Spleen (tissue), 11 donors: ENCODE measurements at regions not wholly inside any gene's neighbourhood (a gene's known extent, or its start where the extent isn't known, plus 50 kb on each side); places are given as distances from the start of the nearest gene placed in this dataset.
"Not testable (repeated sequence)": the region's sequence is repeated elsewhere in the genome, so short reads cannot be mapped to it uniquely, and the experiment has no call there.

ENCODE experiments used
- DNase-seq: peaks from one replicate; pipeline ENCODE4 v3.0.0-alpha.2; 2020
- H3K27ac ChIP-seq, 8 donors: fragments of 200-600 bp; sonication (generic) in 7 of 8; 1 replicate in 4 of 8; 2 replicates in 4 of 8; pipeline versions ENCODE4 v1.5.0 to v1.8.0; 2016 to 2021; ENCODE audit warnings: inconsistent platforms in 4 of 8, mild to moderate bottlenecking in 4 of 8, moderate library complexity in 1 of 8
- H3K27me3 ChIP-seq, 7 donors: fragments of 200-600 bp; sonication (generic) in 6 of 7; replicated peaks in 1 of 7; 1 replicate in 4 of 7; 2 replicates in 3 of 7; pipeline versions ENCODE4 v1.5.0 to v1.8.0; 2016 to 2021; ENCODE audit warnings: inconsistent platforms in 3 of 7, mild to moderate bottlenecking in 1 of 7
- H3K36me3 ChIP-seq, 6 donors: fragments of 200-600 bp; sonication (generic) in 5 of 6; 1 replicate in 4 of 6; 2 replicates in 2 of 6; pipeline versions ENCODE4 v1.5.0 to v1.8.0; 2016 to 2021; ENCODE audit warnings: inconsistent platforms in 2 of 6
- H3K4me1 ChIP-seq, 6 donors: fragments of 200-600 bp; sonication (generic) in 5 of 6; 1 replicate in 3 of 6; 2 replicates in 3 of 6; pipeline versions ENCODE4 v1.5.0 to v1.8.0; 2016 to 2021; ENCODE audit warnings: inconsistent platforms in 3 of 6
- H3K4me3 ChIP-seq, 8 donors: fragments of 200-600 bp; sonication (generic) in 7 of 8; 1 replicate in 4 of 8; 2 replicates in 4 of 8; pipeline versions ENCODE4 v1.5.0 to v1.8.0; 2016 to 2021; ENCODE audit warnings: inconsistent platforms in 4 of 8, mild to moderate bottlenecking in 4 of 8, moderate library complexity in 2 of 8
- H3K9me3 ChIP-seq, 8 donors: fragments of 200-600 bp; sonication (generic) in 7 of 8; 1 replicate in 4 of 8; 2 replicates in 4 of 8; pipeline versions ENCODE4 v1.5.0 to v1.8.0; 2016 to 2021; ENCODE audit warnings: inconsistent platforms in 4 of 8
- POLR2A ChIP-seq, 3 donors: fragments of 450-650 bp; IDR thresholded peaks; one replicate each; pipeline ENCODE4 v1.5.1; 2017; ENCODE audit warnings: antibody characterized with exemption in 3 of 3, mild to moderate bottlenecking in 1 of 3
- POLR2AphosphoS5 ChIP-seq, 3 donors: sonication (generic); formaldehyde crosslinking; IDR thresholded peaks; one replicate each; pipeline ENCODE4 v1.5.1; 2017; ENCODE audit warnings: antibody characterized with exemption in 3 of 3
- WGBS, 5 donors: extraction: QIAGEN DNeasy Blood & Tissue Kit in 3 of 5; methylation state at CpG; one replicate each; pipeline versions ENCODE4 v1.1.5 to v1.1.7; 2013 to 2018; 5-methylcytosine and 5-hydroxymethylcytosine counted together
- intact Hi-C: fragments of 100-400 bp; cut with DNase I; formaldehyde crosslinking; loops from one replicate; pipeline ENCODE4 v1.15.0; 2023; ENCODE audit warnings: low total_unique reads
- TF ChIP-seq, protein P1 (sequence below), 11 experiments: fragments of 200-600 bp in 7 of 11; fragments of 450-650 bp in 4 of 11; sonication (generic) in 4 of 11; IDR thresholded peaks in 8 of 11; conservative IDR thresholded peaks in 3 of 11; 1 replicate in 7 of 11; 2 replicates in 4 of 11; pipeline versions ENCODE4 v1.4.0 to v1.8.0; 2016 to 2021; ENCODE audit warnings: antibody characterized with exemption in 11 of 11, inconsistent platforms in 4 of 11, mild to moderate bottlenecking in 1 of 11
- donor health status: healthy with polysubstance abuse.
- donor health status: DM: no; HTN: no; CAD: no; lungs with moderate emphysema.
- donor health status: DM: no; HTN: no; CAD: no.
- donor health status: Bipolar disorder and iron deficiency.
- donor health status: healthy.
- donor health status: DM: no; HTN: no; CAD: no.
- donor health status: DM: yes; HTN: yes; CAD: no.

DNA sequence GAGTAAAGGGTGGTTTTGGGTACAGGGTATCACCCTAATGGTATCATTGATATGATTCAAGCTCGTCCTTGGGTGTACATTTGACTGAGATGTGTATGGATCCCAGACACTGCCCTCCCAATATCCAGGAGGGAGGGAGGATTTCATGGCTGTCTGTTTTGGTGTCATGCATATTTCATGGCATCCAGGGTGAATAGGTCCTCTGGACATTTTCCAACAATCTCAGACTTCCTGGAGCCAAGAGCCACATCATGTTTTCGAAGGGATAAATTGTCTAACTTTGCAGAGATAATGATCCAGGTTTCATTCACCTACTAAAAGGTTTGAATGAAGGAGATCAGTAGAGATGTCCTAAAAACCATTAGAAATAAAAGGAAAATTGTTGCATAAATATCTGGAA lies 431.9 kb downstream of the SHISA9 start:
- Histone ChIP-seq H3K4me1 (no peaks in the 10 kb centered on the region), H3K9me3 (no peaks in the 10 kb centered on the region), H3K27ac (no peak overlapping the region), H3K36me3 (no peaks in the 10 kb centered on the region), H3K27me3 (no peaks in the 10 kb centered on the region), H3K4me3 (no peak overlapping the region)
- DNase-seq = no peak
- intact Hi-C loops = no loop called here
- 46 to 76% (median 71%) methylated on average over 2 of the region's 2 CpGs for WGBS, 5 donors
- TF ChIP-seq POLR2AphosphoS5 (IDR thresholded peaks at IDR 0.05) = no peak
- TF ChIP-seq POLR2A (IDR thresholded peaks at IDR 0.05) = no peak
- TF ChIP-seq, protein P1, sequence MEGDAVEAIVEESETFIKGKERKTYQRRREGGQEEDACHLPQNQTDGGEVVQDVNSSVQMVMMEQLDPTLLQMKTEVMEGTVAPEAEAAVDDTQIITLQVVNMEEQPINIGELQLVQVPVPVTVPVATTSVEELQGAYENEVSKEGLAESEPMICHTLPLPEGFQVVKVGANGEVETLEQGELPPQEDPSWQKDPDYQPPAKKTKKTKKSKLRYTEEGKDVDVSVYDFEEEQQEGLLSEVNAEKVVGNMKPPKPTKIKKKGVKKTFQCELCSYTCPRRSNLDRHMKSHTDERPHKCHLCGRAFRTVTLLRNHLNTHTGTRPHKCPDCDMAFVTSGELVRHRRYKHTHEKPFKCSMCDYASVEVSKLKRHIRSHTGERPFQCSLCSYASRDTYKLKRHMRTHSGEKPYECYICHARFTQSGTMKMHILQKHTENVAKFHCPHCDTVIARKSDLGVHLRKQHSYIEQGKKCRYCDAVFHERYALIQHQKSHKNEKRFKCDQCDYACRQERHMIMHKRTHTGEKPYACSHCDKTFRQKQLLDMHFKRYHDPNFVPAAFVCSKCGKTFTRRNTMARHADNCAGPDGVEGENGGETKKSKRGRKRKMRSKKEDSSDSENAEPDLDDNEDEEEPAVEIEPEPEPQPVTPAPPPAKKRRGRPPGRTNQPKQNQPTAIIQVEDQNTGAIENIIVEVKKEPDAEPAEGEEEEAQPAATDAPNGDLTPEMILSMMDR (IDR thresholded peaks at IDR 0.05 in 8 of 11, conservative IDR thresholded peaks at IDR 0.05 in 3 of 11) = no peak

DNA sequence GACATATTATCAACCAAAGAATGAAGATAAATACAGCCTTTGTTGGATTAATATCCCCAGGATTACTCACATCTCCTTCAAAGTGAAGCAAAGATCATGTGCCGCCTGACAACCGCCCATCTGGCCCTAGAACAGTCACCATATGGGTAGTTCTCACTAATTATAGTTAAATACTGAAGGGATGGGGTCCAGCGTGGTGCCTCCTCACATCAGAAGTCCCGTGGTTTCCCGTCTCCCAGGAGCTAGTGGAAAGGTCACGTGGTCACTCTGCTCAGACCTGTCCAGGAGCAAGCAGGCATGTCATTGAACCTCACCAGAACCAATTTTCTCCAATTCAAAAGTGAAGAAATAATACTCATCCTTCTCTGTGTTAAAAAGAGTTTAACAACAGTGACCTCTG lies 434.5 kb downstream of the SHISA9 start:
- intact Hi-C loops = no loop called here
- Histone ChIP-seq H3K27me3 (no peaks in the 10 kb centered on the region), H3K4me3 (no peak overlapping the region), H3K4me1 (no peaks in the 10 kb centered on the region), H3K27ac (no peak overlapping the region), H3K9me3 (no peaks in the 10 kb centered on the region), H3K36me3 (no peaks in the 10 kb centered on the region)
- DNase-seq = no peak
- TF ChIP-seq POLR2A (IDR thresholded peaks at IDR 0.05) (no peak), POLR2AphosphoS5 (IDR thresholded peaks at IDR 0.05) (no peak)
- TF ChIP-seq, protein P1 (IDR thresholded peaks at IDR 0.05 in 8 of 11, conservative IDR thresholded peaks at IDR 0.05 in 3 of 11) = no peak
- 78 to 89% (median 78%) methylated on average over 6 of the region's 6 CpGs for WGBS, 5 donors

DNA sequence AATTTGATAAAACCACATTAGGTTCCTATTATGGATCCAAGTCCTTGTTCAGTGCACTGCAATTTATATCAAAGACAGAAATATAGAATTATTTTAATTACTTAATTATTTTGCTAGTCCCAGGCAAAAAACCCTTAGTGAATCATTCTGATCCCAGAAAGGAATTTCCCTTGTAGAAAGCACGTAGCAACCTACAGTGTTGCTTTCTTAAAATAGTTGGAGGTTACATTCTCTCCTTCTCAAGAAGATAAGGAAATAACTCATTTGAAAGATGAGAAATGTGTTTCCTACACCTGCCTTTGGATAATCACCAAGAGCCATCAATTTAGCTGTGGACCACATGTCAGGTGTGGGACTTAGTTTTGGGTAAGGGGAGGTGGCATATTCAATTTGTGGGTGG lies 434.9 kb downstream of the SHISA9 start:
- Histone ChIP-seq H3K27me3 (no peaks in the 10 kb centered on the region), H3K4me3 (no peak overlapping the region), H3K9me3 (no peaks in the 10 kb centered on the region), H3K4me1 (no peaks in the 10 kb centered on the region), H3K36me3 (no peaks in the 10 kb centered on the region), H3K27ac (no peak overlapping the region)
- WGBS, 5 donors = 31 to 41% (median 36%) methylated on average over 1 of the region's 1 CpG
- no peak for DNase-seq
- TF ChIP-seq, protein P1 (IDR thresholded peaks at IDR 0.05 in 8 of 11, conservative IDR thresholded peaks at IDR 0.05 in 3 of 11) = no peak
- TF ChIP-seq POLR2AphosphoS5 (IDR thresholded peaks at IDR 0.05) (no peak), POLR2A (IDR thresholded peaks at IDR 0.05) (no peak)
- intact Hi-C loops = no loop called here

DNA sequence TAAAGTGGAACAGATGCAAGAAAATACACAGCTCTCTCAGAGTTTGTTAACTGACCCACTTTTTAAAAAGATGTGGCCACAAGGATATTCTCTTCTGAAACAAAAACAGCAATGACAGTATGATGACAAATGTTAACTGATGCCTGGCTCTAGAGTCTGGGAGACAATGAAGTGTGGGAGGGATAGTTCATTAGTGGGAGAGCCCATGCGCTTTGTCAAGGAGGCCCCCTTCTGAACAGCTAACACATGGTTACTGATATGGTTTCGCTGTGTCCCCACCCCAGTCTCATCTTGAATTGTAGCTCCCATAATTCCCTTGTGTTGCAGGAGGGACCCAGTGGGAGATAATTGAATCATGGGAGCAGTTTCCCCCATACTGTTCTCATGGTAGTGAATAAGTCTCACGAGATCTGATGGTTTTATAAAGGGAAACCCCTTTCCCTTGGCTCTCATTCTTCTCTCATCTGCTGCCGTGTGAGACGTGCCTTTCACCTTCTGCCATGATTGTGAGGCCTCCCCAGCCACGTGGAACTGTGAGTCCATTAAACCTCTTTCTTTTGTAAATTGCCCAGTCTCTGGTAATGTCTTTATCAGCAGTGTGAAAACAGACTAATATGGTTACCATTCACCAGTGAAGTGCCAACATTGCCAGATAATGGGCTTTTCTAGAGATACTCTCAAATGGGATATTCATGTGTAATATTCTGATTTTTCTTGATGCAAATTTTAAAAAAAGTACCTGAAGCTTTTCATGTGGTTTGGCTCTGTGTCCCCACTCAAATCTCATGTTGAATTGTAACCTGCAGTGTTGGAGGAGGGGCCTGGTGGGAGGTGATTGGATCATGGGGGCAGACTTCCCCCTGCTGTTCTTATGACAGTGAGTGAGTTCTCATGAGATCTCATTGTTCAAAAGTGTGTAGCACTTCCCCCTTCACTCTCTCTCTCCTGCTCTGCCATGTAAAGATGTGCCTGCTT lies 435.8 kb downstream of the SHISA9 start:
- WGBS, 5 donors = 68 to 81% (median 73%) methylated on average over 6 of the region's 6 CpGs

More for the DNA sequence above, 435.8 kb downstream of the SHISA9 start:
- intact Hi-C loops, DNase-seq, H3K4me1 ChIP-seq, H3K9me3 ChIP-seq, H3K4me3 ChIP-seq, H3K27me3 ChIP-seq, H3K27ac ChIP-seq, H3K36me3 ChIP-seq: not testable (repeated sequence)
